LNCAP (cell line): ENCODE measurements at regions not wholly inside any gene's neighbourhood (a gene's known extent, or its start where the extent isn't known, plus 50 kb on each side); places are given as distances from the start of the nearest gene placed in this dataset.

Experiments used
- CTCF ChIP-seq: fragments of 450-650 bp; IDR thresholded peaks from 2 replicates; pipeline ENCODE4 v1.5.1; 2017; ENCODE audit warnings: mild to moderate bottlenecking

GRCh38 chr6:91705646-91706045 lies 1118.8 kb upstream of the MAP3K7 start:
- no peak for TF ChIP-seq CTCF

- no peak for TF ChIP-seq CTCF
These were observed 1117.7 kb upstream of the MAP3K7 start for GRCh38 chr6:91704531-91704930.

- TF ChIP-seq CTCF, result no peak
These were observed 1110.3 kb upstream of the MAP3K7 start for GRCh38 chr6:91697010-91697695.

- TF ChIP-seq CTCF, result no peak
These were observed 1108.3 kb upstream of the MAP3K7 start for GRCh38 chr6:91695221-91695620.

- TF ChIP-seq CTCF, result no peak
These were observed 1107.3 kb upstream of the MAP3K7 start for GRCh38 chr6:91694016-91694654.

- no peak for TF ChIP-seq CTCF
These were observed 1104.6 kb upstream of the MAP3K7 start for GRCh38 chr6:91691449-91691848.

GRCh38 chr6:91683240-91683639 lies 1096.4 kb upstream of the MAP3K7 start:
- no peak for TF ChIP-seq CTCF
